Fibroblast of skin of left biceps (primary cell): ENCODE measurements at regions not wholly inside any gene's neighbourhood (a gene's known extent, or its start where the extent isn't known, plus 50 kb on each side); places are given as distances from the start of the nearest gene placed in this dataset.

Source experiments
- DNase-seq, 2 experiments: peaks; one replicate each; pipeline ENCODE4 v3.0.0-alpha.2; 2013; ENCODE audit warnings: low read depth in 2 of 2

DNA sequence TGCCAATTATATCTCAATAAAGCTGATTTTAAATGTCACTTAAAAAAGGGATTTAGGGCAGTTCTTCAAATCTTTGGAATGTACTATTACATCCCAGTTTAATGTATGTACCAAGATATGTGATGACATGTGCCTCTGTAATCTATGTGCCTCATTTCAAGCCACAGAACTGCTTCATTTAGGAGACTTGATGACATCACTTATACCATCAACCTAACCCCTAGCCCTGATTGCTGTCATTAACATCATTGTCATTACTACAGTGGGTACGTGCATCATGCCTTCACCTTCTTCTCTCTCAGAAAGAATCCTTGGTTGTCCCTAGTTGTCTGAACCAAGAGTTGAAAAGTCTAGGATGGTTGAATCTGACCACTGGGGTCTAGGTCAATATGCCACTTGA lies 134.3 kb upstream of the RAB11FIP2 start:
- DNase-seq: no peak

- no peak for DNase-seq
Measured at GRCh38 chr10:118175148-118175547, 128.4 kb upstream of the RAB11FIP2 start.

- peak; percentile 71 for DNase-seq
Measured at GRCh38 chr10:118173296-118173695, 126.6 kb upstream of the RAB11FIP2 start.

GRCh38 chr10:118171861-118172260 lies 125.1 kb upstream of the RAB11FIP2 start:
- DNase-seq: no peak

GRCh38 chr10:118167056-118167700 lies 120.4 kb upstream of the RAB11FIP2 start:
- peak; percentile 68 to 71 for DNase-seq

- no peak for DNase-seq
Measured at GRCh38 chr10:118163217-118163616, 116.5 kb upstream of the RAB11FIP2 start.

- DNase-seq: no peak
Measured at GRCh38 chr10:118161461-118162246, 114.9 kb upstream of the RAB11FIP2 start.

- no peak for DNase-seq
Measured at GRCh38 chr10:118153287-118153686, 106.5 kb upstream of the RAB11FIP2 start.

DNA sequence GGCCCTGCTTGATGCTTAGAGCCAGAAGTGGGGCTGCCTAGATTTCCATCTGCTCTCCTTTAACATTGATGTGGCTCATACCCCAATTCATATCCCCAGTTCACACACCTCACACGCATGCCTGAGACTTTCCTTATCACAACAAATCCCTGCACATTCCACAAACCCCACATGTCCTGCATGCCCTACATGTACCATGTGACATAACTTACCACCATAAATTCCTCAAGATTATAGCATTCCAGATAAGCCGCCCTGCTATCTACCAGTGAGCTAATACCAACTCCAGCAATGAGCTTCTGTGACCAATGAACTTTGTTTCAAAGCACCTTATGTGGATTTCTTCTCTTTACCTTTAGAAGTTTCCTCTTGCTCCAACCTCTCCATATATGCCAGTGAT lies 104.7 kb upstream of the RAB11FIP2 start:
- no peak for DNase-seq

DNA sequence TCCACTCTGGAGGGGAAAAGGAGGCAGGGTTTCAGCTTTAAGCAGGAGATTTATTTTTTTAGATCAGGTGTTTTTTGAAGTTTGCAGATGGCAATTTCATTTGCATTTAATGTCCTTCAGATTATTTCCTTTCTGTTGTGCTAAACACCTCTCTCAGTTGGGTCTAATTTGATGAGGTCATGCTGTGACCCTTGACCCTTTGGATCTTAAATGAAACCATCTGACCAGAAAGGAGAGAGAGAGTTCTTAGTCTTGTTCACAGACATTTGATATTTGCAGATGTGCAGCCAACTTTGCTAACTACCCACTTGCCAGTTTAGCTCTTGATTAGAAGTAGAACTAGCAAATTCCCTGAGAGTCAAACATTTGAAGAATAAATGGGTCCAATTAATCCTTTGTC lies 101.5 kb upstream of the RAB11FIP2 start:
- no peak for DNase-seq

- DNase-seq: no peak
Measured at GRCh38 chr10:118145256-118145655, 98.5 kb upstream of the RAB11FIP2 start.

- DNase-seq: no peak
Measured at GRCh38 chr10:118141471-118141870, 94.7 kb upstream of the RAB11FIP2 start.

- no peak for DNase-seq
Measured at GRCh38 chr10:118139321-118139720, 92.6 kb upstream of the RAB11FIP2 start.

GRCh38 chr10:118128675-118129074 lies 81.9 kb upstream of the RAB11FIP2 start:
- DNase-seq: no peak

DNA sequence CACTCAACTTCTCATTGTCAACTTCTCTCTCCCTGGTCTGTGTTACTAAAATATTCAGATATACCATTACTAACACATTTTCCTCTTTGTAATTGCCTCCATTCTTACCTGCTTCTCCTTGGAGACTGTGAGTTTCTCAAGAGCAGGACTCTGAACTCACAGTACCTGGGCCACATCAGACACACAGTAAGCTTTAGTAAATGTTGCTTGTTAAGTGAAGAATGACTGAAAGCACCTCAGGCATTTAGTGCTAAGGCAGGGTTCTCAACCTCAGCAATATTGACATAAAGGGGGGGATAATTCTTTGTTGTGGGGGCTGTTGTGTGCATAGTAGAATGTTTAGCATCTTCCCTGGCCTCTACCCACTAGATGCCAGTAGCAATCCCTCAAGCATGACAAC lies 72.0 kb upstream of the RAB11FIP2 start:
- no peak for DNase-seq

DNA sequence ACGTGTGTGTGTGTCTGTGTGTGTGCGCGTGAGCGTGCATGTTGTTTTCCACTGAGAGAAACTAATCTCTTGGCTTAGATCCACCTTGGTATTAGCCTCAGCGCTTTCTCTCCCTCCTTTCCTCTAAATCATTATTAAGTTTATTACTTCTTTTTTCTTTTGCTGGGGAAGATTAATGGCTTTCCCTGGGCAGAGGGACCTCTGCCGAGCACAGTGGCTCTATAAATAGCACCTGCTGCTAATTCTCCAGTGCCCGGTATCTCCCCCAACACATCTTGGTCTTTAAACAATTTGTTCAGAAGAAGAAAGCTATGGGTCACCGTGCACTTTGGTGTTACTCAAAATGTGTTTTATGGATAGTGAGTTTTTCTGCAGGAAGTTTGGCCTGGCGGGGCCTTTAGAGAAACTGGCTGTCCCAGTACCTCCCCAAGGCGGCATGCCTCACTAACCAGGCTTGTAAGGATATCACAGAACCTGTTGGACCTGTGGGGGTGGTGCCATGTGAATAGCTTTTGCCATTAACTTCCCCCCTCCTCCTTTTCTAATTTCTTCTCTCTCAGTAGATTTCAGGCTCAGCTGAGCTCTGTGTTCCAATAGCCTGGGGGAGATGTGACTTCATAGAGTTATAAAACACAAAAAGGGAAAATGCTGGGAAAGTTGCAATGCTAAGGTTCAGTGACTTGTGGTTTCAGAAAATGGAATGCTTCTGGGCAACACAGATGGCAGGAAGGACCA lies 70.1 kb upstream of the RAB11FIP2 start:
- DNase-seq: no peak

DNA sequence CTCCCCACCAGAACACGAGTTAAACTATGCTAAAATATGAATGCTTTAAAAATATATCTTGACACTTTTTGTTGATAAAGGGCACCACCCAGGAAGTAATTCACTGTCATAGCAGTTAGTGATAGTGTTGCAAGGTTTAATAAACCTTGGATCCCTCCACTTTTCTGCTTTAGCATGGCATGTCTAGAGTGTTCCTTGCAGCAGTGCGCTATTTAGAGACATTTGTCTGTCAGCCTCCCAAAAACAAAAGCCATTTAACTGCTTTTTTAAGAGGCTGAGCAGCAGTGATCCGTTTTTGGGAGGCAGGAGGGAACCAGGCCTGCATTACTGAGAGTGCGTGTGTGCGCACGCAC lies 69.6 kb upstream of the RAB11FIP2 start:
- DNase-seq: no peak

GRCh38 chr10:118115701-118116100 lies 69.0 kb upstream of the RAB11FIP2 start:
- DNase-seq: no peak

DNA sequence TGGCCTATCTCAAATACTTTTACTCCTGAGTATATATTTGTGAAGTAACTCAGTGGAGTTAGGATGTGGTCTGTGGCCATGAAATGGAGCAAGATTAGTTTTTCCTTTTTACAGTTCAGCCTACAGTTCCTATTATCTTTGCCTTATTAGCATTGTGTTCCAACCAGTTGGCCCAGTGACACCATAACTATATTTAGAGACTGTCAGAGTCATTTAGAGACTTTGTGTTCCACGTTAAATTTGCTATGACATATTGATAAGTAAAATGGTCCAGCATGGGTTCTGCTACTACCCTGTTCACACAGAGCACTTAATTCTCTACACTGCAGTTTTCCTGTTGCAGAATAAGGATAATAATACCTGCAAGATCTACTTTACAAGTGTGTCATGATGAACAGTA lies 68.3 kb upstream of the RAB11FIP2 start:
- no peak for DNase-seq

GRCh38 chr10:118112543-118113125 lies 65.9 kb upstream of the RAB11FIP2 start:
- no peak for DNase-seq

DNA sequence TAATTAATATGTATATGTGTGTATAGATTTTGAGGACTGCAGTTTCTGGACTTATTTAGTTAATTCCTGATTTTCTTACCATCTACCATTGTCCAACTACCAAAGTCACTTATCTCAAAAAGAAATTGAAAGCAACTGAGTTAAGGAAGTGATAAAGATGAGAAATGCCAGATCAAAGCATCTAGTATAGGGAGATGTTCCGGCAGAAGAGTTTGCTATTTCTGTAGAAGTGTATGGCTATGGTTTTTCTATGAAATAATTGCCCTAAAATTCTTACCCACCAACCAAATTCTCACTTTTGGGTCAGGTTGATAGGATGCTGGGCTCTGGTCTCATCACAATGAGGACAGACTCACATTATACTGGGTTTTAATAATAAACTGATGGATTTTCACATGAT lies 64.0 kb upstream of the RAB11FIP2 start:
- no peak for DNase-seq

- DNase-seq: no peak
Measured at GRCh38 chr10:118108194-118109026, 61.7 kb upstream of the RAB11FIP2 start.
